NCI-H774 (cell line): ENCODE measurements at regions not wholly inside any gene's neighbourhood (a gene's known extent, or its start where the extent isn't known, plus 50 kb on each side); places are given as distances from the start of the nearest gene placed in this dataset.
"Not testable (repeated sequence)": the region's sequence is repeated elsewhere in the genome, so short reads cannot be mapped to it uniquely, and the experiment has no call there.

ENCODE experiments used
- DNase-seq: peaks from one replicate; lab custom pipeline; 2025; lab: John Stamatoyannopoulos, UW

DNA sequence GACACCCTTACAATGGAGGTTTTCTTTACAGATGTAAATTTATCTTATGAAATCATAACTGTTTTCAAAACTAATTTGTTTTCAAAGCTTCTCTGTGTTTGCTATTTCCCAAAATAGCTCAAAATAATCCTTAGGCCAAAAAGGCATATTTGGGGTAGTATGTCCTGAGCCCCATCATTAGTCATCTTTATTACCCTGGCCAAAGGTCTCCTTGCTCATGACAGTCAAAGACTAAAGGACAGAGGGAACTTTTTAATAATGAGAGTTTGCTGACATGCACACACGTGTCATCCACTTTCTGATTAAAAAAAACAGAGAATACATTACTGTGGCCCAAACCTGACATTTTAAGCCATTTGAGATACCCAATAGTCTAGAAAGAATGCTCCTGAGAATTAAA is 221.9 kb upstream of the DUSP10 start:
- no peak for DNase-seq

- DNase-seq: no peak
Measured at GRCh38 chr1:221962385-221962784, 220.5 kb upstream of the DUSP10 start.

DNA sequence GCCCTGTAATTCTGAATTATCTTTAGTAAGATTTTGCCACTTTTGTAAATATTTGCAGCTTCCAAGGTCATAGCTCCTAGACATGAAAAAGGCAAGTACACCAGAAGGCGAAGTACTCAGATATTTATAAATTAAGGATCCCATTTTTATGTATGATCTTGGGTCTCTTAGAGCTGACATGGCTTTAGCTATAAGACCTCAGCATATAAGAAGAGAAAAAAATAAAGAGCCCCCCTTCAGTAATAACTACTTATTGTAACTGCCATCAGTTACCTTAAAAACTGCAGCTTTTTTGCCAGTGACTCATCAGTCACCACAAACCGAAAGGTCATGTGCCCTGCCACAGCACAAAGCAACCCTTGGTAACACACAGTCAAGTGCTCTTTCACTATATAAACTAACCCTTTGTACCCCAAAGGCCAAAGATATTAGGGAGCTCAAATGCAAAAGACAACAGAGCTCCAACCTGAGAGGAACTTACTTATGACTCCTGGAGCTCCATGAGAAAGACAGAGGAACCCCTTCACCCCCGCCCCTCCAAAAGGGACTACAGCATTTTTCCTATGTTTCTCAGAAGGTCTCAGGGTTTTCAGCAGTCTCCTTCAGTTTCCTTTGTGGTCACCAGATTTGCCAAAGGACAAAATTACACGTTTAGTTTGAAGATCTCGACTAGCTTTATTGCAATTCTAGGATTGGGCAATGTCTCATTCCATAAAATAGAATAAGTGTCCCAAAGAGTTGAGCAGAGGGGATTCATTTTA is 219.8 kb upstream of the DUSP10 start:
- no peak for DNase-seq

- DNase-seq: not testable (repeated sequence)
Measured at GRCh38 chr1:221958161-221958562, 216.3 kb upstream of the DUSP10 start.

DNA sequence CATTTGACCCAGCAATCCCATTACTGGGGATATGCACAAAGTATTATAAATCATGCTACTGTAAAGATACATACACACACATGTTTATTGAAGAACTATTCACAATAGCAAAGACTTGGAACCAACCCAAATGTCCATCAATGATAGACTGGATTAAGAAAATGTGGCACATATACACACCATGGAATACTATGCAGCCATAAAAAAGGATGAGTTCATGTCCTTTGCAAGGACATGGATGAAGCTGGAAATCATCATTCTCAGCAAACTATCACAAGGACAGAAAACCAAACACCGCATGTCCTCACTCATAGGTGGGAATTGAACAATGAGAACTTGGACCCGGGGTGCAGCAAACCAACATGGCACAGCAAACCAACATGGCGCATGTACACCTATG is 215.5 kb upstream of the DUSP10 start:
- not testable (repeated sequence) for DNase-seq

DNA sequence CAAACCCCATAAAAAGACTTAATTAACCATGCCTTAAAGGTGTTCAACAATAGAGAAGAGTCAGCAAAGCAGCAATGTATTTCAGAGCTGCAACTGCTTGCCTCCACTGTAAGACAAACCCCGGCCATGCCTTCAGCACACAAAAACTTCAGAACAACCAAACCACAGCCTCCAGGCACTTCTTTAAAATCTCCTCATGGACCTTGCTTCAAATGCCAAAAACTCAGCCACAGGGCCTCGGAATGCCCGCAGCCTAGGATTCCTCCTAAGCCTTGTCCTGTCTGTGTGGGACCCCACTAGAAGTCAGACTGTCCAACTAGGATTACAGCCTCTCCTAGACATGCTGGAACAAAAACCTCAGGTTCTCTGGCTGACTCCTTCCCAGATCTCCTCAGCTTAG is 208.1 kb upstream of the DUSP10 start:
- DNase-seq: no peak

GRCh38 chr1:221948459-221948858 is 206.6 kb upstream of the DUSP10 start:
- no peak for DNase-seq

DNA sequence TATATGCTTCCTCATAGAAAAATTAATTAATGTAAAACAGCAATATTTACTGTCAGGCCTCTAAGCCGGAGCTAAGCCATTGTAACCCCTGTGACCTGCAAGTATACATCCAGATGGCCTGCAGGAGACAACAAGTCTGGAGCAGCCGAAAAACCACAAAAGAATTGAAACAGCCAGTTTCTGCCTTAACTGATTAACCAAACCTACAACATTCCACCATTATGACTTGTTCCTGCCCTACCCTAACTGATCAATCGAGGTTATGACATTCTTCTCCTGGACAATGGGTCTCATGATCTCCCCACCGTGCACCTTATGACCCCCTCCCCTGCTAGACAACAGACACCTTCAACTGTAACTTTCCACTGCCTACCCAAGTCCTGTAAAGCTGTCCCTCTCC is 205.8 kb upstream of the DUSP10 start:
- DNase-seq: no peak

DNA sequence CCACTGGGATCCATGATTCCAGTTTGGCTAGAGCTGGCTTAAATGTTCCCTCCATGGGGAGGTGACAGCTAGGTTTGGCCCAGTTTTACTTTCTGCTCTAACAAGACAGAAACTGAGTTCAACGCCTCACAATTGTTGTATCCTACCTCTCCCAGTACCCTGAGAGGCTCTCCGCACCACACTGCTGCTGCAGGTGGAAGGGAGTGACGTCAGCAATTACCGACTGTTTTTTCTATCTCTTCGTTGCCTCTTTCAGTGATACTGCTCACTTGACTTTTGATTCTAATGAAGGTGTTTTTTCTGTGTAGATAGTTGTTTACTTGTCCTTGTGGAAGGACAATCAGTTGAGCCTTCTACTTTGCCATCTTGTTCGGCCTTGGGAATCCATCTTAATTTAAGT is 204.9 kb upstream of the DUSP10 start:
- no peak for DNase-seq

DNA sequence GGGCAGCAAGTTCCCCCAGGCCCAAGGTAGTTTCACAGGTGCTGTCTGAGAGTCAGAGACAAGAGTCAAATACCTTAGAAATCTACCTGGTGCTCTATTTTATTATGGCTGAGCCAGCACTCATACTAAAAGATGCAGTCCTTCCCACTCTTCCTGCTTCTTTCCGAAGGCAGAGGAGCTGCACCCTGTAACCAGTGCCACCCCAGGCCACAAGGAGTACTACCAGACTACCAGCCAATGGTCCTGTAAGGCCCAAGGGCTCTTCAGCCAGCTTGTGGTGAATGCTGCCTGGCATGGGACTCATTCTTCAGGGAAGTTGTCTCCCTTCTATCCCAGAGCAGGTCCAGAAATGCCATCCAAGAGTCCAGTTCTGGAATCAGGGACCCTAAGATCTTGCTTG is 203.8 kb upstream of the DUSP10 start:
- DNase-seq: no peak

GRCh38 chr1:221944247-221944870 is 202.5 kb upstream of the DUSP10 start:
- DNase-seq: no peak

- no peak for DNase-seq
Measured at GRCh38 chr1:221940631-221941030, 198.7 kb upstream of the DUSP10 start.

GRCh38 chr1:221939607-221940006 is 197.7 kb upstream of the DUSP10 start:
- DNase-seq: no peak

GRCh38 chr1:221937155-221937953 is 195.5 kb upstream of the DUSP10 start:
- no peak for DNase-seq

DNA sequence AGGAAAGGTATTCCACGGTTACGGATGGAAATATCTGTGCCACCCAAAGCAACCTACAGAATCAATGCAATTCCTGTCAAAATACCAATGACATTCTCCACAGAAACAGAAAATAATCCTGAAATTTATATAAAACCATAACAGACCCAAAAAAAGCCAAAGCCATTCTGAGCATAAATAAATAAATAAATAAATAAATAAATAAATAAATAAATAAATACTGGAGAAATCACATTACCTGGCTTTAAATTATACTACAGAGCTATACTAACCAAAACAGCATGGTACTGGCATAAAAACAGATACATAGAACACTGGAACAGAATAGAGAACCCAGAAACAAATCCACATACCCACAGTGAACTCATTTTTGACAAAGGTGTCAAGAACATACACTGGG is 191.9 kb upstream of the DUSP10 start:
- DNase-seq: no peak

GRCh38 chr1:221926441-221926840 is 184.6 kb upstream of the DUSP10 start:
- no peak for DNase-seq

DNA sequence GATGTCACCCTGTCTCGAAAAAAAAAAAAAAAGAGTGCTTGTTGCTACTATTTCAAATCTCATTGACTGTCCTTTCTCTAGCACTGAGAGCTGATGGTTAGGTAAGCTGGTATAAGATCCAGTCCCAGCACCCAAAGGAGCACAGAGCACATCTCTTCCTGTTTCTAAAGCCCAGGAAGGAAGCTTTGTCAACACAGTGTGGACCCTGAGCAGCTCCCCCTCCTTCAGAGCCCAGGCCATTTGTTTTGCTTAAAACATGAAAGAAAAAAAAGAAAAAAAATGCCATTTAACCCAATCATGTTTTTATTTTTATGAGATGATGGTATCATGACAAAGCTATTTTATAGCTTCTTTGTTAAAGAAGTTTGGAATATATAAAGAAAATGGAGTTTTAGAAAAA is 184.1 kb upstream of the DUSP10 start:
- DNase-seq: no peak

DNA sequence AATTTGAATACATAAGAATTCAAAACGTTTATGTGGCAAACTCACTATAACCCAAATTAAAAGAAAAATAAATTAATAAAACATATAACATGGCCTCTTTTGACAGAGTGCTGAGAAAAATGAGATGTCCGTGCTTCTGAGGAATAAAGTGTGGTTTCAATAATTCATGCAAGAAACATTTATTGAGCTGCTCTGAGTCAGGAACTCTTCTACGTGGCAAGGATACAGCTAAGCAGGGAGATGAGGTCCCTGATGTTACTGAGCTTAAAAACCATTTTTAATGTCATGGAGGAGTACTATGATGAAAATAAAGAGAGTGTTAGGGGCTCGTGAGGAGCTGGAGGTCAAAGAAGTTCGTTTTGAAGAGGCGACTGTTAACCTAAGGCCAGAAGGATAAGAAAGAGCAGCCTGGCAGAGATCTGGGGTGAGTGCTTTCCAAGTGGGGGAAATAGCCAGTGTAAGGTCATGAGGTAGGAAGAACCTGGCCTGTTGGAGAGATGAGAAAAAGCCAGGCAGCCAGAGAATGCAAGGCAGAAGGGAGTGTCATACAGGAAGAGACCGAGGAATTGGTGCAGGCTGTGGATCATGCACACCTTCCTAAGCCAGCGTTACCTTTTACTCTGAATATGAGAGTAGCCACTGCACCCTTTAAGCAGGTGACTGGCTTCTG is 182.2 kb upstream of the DUSP10 start:
- no peak for DNase-seq

- DNase-seq: no peak
Measured at GRCh38 chr1:221921936-221922335, 180.0 kb upstream of the DUSP10 start.

- no peak for DNase-seq
Measured at GRCh38 chr1:221919743-221920142, 177.9 kb upstream of the DUSP10 start.

DNA sequence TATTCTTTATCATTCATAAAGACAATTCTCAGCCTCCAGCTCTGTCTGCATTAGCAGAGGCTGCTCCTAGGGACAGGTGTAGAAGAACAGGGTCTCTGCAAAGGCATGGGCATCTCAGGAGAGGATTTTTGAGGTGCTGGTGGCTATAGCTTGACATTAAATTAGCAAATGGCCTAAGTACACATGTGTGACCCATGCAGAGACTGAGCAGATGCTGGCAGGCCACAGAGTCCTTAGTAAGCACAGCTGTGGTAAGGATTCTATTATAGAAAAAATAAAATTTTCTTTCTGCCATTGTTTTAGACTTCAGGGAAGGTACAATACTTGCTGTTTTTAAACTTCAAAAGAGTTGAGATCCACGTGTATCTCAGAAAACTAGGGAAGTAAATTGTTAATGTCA is 177.5 kb upstream of the DUSP10 start:
- no peak for DNase-seq

DNA sequence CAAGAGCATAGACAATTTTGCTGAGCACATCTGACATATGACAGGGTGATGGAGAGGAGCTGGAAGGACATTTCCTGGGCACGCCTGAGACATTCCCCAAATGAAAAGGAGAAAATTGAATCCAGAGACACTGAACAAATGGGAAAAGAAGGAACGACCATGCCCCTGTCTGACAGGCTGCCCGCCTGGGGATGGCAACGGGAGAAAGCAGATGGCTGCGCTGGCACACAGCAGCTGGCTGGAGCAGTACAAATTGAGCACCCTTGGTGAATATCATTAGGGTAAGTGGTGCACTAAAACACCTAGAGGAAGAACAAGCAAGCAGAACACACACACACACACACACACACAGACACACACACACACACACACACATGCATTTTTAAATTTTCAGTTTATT is 174.3 kb upstream of the DUSP10 start:
- DNase-seq: no peak

GRCh38 chr1:221915764-221916163 is 173.9 kb upstream of the DUSP10 start:
- no peak for DNase-seq
